EH (cell line): ENCODE measurements at regions not wholly inside any gene's neighbourhood (a gene's known extent, or its start where the extent isn't known, plus 50 kb on each side); places are given as distances from the start of the nearest gene placed in this dataset.

Source experiments
- DNase-seq: peaks from one replicate; pipeline ENCODE4 v3.0.0-alpha.2; 2015; ENCODE audit warnings: low read depth

DNA sequence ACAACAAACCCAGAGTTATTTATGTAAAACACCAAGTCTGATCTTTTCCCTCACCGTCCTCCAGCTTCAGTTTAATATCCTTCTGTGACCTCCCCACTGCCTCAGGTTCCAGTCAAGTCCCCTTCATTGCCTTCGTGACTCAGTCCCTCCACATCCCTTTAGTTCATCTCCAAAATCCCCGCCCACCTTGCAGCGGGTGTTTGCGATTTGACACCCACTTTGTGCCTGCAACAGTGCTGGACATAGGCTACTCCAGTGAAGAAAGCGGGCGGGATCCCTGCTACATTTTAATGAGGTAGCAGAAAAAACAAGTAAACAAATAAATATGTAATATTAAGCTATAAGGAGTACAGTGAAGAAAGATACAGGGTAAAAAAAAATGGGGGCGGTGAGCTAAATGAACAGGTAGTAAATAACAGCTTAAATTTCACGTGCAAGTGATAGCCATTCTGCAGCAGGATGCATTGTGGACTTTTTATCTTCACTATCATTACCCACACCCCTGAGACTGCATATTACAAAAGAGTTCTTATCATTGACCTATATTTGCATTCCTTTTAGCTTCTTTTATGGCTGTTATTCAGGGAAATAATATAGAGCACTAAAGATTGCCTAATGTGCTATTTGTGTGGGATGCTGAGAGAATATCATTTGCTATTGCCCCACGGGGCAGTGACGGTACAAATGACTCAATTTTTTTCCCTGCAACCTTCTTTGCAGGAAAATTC lies 222.8 kb upstream of the NUDT4 start:
- no peak for DNase-seq

DNA sequence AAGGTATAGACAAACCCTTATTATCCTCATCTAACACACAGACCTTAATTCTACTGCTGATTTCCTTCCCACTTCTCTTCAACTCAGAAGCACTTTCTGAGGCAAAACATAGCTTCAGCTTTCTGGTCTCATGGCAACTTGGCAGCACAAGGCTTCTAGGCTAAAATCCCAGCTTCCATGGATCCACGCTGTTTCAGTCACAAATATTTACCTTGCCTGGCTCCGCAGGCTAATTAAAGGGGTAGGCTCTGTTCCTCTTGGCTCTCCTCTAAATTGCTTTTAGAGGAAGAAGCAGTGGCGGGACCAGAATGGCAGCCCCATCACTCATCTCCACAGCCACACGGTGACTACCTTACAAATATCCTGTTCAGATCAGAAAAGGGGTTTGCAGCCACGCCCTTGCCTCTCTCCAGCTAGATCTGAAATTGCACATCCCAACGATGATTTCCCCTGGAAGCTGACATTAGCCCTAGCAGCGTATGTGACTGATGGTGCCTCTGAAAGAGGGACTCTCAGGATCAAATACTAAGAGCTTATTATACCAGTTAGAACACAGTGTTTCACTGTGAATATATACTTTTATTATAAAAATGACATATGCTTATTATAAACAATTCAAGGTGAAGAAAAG lies 221.5 kb upstream of the NUDT4 start:
- DNase-seq: no peak

DNA sequence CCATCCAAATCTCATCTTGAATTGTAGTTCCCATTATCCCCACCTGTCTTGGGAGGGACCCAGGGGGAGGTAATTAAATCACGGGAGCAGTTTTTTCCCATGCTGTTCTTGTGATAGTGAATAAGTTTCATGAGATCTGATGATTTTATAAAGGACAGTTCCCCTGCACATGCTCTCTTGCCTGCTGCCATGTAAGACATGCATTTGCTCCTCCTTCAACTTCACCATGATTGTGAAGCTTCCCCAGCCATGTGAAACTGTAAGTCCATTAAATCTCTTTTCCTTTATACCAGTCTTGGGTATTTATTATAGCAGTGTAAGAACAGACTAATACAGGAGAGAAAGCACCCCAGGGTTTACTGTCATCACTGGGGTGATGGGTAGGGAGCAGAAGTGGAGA lies 220.4 kb upstream of the NUDT4 start:
- DNase-seq: no peak

DNA sequence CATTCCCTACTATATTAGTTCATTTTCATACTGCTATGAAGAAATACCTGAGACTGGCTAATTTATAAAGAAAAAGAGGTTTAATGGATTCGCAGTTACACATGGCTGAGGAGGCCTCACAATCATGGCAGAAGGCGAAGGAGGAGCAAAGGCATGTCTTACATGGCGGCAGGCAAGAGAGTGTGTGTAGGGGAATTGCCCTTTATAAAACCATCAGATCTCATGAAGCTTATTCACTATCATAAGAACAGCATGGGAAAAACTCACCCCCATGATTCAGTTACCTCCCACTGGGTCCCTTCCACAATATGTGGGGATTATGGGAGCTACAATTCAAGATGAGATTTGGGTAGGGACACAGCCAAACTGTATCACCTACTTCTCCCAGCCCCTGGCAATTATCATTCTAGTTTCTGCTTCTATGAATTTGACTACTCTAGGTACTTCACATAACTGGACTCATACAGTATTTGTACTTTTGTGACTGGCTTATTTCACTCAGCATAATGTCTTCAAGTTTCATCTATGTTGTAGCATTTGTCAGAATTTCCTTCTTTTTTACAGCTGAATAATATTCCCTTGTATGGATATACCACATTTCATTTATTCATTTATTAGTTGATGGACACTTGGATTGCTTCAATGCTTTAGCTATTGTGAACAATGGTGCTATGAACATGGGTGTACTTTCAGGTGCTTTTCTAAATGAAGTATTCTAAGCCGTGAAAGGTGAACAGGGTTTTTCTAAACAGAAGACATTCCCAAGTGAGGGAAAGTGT lies 219.5 kb upstream of the NUDT4 start:
- no peak for DNase-seq

DNA sequence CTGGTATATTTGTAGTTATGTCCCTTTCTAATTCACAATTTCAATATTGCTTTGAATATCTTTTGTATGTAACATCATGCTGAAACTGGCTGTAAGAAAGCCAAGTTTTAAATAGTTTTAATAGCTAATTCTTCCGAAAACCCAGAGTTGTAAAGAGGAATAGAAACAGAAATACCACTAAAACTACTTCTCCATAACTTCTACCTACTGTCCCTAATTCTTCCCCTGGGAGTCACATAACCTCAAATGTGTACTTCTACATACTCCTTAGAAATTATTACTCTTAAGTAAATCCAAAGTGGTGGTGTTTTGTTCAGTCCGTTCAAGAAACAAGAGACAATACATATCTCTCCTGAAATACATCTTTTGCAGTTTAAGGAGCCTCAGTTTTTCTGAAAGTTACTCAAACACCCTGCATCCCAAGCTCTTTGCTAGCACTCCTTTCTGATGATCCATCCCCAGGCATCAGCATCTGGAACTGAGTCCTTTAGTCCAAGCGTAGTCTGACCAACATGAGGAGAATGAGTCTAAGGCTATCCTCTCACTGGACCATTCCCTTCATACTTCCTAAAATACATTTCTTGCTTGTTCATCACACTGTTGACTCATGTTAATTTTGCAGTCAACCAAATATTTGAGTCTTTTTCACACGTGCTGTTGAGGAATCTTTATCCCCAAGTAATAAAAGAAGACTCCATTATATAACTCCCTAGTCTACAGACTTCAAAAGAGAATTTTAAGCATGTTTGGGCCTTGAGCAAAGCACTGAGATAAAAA lies 214.3 kb upstream of the NUDT4 start:
- DNase-seq: peak; percentile 96

DNA sequence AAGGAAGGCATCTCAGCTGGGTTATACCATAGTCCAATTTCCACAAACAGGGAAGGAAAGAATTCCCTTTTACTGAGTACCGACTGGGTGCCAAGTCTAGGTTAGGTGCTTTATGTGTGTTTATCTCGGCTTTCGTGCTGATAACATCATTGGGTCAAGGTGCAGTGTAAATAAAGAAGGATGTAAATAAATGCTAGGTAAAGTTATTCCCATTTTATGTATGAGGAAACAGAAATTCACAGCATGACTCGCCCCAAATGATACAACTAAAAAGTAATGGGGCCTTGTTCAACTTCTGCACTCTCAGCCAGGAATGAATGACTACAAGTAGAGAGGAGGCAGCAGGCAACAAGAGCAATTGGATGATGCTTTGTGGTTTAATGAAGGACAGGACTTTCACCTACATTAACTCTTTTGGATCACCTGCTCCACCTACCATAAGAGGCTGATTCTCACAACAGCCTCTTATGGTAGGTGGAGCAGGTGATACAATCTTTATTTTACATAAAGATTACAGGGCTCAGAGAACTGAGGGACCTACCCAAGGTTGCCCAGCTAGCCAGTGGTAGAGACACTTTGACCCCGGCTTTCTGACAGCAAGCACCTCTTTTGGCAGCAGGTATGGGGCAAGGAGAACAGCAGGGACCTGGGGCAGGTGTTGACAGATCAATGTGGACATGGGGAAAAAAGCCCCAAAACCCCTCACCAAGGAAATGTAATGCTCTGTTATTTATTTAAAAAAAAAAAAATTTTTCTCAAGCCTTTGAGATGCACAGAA lies 213.4 kb upstream of the NUDT4 start:
- DNase-seq: peak; percentile 55

DNA sequence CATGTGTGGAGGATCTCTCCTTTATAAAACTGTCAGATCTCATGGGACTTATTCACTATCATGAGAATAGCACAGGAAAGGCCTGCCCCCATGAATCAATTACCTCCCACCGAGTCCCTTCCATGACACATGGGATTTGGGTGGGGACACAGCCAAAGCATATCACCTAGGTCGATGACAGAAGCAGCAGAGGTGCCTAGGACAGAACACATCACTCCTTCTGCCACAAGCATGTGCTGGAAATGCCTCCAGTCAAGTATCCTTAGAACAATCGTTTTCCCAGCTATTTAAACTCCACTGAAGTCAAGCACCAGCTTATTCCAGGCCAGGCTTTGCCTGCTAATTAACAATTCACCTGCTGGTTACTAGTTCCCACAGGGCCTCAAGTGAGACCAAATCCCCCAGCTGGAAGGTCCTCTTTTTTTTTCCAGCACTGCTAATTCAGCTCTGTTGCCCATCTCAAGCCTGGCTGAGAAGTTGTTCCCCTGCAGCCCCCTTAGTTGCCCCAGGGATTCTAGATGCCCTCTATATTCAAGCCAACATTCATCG lies 212.3 kb upstream of the NUDT4 start:
- DNase-seq: no peak

DNA sequence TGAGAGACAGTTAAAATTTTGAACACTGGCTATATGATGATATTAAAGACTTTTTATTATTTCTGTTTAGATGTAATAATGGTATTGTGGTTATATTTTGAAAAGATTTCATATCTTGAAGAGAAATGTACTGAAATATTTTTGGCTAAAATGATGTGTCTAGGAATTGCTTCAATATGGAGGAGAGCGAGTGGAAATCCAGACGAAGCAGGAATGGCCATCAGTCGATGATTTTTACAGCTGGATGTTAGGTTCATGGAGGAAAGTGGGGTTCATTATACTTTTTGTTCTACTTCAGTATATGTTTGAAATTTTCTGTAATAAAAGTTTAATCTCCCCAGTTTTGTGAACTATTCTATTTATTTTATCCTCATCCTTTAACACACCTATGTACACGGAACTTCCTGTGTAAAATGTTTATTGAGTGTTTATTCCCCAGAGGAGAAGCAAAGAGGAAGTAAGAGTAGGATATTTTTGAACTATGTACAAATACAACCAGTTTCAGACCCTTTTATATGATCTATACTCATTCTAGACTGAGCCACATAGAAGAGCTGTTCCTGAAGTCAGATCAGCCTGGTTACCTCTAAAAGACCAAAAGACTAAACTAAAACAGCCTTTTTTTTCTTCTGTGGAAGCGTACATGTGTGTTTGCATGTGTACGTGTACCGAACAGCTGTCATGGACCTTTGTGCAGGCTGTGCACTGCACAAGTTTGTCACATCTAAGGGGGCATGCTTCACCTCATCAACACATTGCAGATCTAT lies 211.0 kb upstream of the NUDT4 start:
- no peak for DNase-seq

DNA sequence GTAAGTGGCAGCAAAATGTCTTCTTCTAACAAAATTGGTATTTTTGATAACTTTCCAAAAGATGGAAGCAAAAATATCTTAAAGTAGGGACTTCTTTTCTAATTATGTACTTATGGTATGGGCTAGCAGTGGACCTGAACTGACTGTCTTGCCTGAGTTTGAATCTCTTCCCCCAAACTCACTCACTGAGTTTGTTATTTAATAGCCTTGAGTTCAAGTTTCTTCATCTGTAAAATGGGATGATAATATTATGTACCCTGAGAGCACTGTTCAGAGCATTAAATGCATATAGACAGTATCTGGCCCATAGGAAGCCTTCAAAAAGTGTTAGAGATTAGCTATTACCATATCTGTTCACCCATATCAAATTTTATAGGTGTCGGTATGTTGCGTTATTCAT lies 210.4 kb upstream of the NUDT4 start:
- no peak for DNase-seq

DNA sequence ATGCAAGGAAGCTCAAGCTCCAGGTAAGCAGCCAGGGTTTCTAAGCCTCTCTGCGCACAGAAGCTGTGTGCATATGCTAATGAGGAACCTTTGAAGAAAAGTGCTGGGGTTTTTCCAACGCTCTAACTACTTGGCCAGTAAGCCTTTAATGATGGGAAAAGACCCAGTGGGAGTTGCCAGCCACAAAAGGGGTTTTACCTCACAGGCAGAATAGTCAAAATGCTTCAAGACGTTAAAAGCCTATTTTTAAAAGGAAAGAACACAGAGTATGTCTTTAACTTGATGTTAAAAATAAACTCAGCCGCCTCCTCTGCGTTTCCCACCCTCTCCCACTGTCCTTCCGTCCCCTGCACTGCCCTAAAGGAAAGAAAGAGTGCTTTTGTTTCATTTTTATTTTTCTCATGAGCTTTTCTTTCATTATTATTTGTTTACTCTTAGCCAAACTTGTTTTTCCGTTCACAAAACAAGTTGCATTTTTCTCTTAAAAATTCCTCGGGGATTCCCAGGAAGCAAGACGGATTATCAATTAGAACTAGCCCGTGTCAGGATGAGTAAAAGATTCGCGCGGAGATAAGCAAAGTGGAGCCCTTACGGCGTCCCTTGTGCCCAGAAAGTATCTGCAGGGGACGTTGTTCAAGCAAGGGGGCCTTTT lies 209.8 kb upstream of the NUDT4 start:
- DNase-seq: peak; percentile 12

DNA sequence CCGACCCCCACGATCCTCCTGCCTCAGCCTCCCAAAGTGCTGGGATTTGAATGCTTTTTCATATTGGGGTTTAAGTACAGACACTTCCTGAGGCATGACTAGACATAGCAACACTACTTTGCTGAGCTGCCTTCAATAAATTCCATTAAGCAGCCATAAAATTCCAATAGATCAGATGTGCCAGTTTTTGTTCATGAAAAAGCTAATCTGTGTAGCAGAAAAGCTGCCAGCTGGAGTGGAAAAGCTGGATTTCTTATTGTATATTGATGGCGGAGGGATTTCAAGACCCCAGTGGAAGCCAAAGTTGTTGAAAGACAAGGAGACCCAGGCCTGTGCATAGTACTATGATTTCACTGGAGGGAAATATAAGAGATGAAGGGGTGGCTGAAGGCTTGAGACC lies 209.0 kb upstream of the NUDT4 start:
- DNase-seq: no peak

DNA sequence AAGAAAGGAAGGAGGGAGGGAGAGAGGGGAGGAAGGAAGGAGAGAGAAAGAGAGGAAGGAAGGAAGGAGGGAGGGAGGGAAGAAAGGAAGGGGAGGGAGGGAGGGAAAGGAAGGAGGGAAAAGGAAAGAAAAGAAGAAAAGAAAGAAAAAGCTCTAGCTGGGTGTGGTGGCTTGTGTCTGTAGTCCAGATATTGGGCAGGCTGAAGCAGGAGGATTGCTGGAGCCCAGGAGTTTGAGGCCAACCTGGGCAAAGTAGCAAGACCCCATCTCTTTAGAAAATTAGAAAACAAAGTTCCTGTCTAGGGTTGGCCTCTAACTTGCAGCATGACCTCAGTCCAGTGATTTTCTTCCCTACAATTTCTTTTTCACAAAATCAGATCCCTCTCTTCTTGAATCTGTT lies 208.2 kb upstream of the NUDT4 start:
- no peak for DNase-seq

DNA sequence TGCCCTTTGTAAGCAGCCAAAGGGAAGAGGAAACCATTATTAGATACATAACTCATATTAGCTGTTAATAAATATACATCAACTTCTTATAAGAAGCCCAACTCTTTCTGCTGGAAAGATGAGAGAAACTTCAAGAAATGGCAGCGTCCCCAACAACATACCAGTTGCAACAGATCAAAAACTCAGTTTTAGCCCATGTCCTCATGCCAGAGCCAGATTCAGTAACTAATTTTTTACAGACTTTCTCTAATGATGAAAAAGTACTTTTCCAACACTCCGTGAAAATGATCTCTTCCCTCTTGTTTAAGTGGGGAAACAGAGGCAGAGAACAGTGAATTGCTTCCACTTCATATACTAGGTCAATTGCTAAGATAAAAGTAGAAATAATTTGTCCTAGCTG lies 206.8 kb upstream of the NUDT4 start:
- no peak for DNase-seq

DNA sequence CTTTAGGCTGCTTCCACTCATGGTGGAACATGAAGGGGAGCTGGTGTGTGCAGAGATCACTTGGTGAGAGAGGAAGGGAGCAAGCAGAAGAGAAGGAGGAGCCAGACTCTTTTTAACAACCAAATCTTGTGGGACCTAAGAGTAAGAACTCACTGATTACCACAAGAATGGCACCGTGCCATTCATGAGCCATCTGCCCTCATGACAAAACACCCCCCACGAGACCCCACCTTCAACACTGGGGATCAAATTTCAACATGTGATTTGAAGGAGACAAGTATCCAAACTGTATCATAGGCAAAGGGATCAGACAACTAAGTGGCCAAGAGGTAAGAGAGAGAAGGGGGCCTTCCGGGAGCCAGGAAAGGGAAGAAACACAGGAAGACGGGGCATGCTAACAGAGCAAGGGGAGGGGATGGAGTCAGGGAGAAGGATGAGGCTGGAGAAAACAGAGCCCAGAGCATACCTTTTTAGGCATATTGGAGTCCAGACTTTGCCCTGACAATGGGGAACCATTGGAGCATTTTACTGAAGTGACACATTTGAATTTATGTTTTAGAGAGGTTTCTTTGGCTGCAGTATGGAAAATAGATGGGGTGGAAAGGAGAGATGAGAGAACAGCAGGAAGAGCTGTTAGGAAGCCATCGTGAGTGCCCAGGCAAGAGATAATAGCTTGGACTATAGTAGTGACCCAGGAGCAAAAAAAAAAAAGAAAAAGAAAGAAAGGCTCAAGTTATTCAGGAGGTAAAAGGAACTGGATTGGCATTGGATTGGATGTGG lies 204.4 kb upstream of the NUDT4 start:
- DNase-seq: peak; percentile 64

DNA sequence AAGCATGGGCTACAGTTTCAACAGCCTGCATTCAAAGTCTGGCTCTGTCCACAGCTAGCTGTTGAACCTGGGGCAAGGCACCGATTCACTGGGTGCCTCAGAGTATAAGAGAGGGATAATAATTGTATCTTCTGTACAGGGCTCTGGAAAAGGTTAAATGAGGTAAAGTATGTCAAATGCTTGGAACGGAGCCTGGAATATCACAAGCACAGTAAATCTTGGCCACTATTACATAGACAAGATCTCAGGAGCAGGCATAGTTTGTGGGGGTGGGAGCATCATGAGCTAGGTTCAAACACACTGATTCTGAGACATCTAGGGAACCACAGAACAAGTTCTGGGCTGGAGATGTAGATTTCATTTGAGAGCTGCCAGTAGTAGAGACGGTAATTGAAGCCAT lies 203.7 kb upstream of the NUDT4 start:
- peak; percentile 91 for DNase-seq

DNA sequence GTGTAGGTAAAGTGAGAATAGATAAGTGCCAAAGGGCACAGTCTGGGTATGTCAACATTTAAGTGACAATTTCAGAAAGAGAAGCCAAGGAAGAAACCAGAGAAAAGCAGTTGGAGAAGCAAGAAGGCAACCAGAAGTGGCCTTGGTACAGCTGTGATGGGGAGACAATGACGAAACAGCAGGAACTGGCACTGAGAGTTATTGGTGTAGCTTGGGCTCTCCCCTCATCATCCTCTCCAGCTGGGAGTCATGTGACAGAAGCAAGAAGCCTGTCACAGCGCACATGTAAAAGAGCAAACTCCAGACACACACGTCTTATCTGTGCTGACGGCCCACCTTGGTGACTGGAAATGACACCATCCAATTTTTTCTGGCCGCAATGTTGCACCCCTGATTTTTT lies 203.3 kb upstream of the NUDT4 start:
- no peak for DNase-seq

DNA sequence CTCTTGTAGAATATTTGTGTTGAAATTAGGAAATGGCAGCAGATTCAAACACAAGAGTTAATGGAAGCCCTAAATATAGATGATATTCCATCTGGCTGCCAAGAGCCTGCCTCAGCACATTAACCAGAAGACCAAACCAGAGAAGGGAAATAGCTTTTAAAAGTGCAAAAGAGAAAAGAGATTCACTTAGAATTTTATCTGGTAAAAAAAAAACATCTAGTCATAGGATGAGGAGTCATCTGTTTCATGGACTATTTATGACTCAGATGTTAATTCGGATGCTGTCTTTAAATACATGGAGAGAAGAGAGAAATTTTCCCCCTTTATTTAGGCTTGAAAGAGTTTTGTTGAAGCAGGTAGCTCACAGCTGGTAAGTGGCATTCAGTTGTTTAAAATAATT lies 201.6 kb upstream of the NUDT4 start:
- peak; percentile 86 for DNase-seq

DNA sequence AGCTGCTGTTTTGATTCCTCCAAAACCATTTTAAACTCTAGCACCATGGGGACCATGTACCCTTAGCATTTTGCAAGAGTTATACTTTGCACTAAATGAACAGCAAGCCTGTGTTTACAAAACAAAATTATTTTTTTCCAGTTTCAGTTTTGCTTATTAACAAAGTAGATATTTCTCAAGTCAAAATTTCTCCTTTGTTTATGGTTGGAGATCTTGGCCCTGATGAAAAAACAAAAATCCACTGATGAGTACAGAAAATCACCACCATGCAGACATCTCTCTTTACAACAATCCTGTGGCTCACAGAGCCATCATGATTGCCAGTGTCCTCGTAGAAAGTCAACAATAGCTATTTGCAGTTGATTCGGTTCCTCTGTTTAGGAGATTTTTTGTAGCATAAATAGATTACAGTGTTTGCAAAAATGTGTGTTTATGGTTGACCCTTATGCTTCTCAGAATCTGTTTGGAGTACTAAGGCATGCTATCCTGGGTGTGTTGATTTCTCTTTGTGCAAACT lies 201.1 kb upstream of the NUDT4 start:
- DNase-seq: peak; percentile 16
